HG03103 (cell line): ENCODE measurements at regions not wholly inside any gene's neighbourhood (a gene's known extent, or its start where the extent isn't known, plus 50 kb on each side); places are given as distances from the start of the nearest gene placed in this dataset.
"Not testable (repeated sequence)": the region's sequence is repeated elsewhere in the genome, so short reads cannot be mapped to it uniquely, and the experiment has no call there.

ENCODE experiments used
- ATAC-seq: cut with Tn5 transposase; IDR thresholded peaks from one replicate; pipeline ENCODE4 v1.9.1; 2021; ENCODE audit warnings: low read depth; ENCODE audit not compliant: unreplicated experiment

DNA sequence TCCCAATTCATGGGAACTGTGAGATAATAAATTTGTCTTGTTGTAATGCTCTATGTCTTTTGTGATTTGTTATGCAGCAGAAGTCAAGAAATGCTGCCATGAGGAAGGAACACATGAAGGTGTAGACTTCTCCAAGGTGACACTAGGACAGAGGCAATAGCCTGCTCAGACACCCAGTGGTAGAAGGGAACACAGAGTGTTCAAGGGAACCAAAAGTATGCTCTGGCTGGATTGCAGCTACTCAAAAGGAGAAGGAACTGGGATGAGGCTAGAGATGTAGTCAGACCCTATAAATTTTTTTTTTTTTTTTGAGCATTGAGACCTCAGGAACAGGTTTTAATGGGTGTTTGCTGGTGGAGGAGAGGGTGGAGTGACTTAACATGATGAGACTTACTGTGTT is 232.5 kb downstream of the PARP8 start:
- no peak for ATAC-seq

DNA sequence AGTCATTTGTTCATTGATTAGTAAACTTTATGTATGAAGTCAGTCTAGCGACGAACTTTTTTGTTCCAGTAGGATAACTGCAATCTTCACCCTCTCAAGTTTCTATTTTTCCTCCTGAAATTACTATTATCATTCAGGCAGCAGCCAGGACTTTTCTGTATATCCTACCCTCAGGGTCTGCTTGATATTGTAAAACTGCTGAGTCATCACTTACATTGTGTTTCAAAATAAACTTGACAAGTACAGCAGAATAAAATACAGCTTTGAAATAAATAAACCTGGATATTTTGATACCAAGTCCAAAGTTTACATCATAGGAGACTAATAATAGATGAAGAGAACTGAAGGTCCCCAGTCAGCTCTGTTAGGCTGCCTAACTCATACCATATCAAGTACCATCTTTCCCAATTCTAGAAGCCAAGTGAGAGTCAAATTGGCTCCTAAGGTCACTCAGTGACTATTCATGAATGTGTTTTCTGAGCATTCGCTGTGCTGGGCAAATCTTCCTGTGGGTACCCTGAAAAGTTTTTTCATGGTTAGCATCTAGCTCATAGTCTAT is 234.6 kb downstream of the PARP8 start:
- no peak for ATAC-seq

DNA sequence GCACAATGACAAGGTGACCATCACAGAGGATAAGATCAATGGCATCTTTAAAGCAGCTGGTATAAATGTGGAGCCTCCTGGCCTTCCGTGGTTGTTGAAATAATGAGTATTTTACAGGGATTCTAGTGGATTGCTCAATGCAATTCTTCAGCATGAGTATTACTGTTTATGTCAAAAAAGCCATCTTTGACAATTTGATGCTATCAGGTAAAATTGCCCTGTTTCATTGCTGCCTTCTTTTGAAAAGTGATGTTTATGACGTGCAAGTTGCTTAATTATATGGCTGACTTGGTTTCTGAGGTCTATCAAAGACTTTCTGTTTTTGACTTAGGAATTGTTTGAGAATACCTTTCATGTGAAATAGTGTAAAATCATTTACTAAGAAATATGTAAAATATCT is 237.2 kb downstream of the PARP8 start:
- ATAC-seq, result no peak

DNA sequence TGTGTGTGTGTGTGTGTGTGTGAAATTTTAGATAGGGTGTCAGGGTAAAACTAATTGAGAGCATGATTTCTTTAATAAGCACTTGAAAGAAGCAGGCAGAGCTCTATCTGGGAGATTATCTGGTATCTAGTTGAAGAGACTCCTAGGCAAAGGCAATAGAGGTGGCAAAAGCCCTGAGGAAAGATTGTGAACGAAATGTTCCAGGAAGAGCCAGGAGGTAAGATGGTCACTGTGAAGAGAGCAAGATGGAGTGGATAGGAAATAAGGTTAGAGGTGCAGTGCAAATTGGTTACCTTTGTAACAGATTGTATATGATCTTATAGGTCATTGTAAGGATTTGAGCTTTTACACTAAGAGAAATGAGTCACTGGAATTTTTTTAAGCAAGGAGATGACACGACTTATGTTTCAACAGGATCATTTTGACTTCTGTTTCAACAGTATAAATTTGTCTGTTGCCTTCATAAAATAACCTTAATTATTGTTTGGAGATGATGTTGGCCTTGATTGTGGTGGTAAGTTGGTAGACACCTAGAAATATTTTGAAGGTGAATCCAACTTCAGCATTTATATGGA is 239.6 kb downstream of the PARP8 start:
- ATAC-seq, result no peak

DNA sequence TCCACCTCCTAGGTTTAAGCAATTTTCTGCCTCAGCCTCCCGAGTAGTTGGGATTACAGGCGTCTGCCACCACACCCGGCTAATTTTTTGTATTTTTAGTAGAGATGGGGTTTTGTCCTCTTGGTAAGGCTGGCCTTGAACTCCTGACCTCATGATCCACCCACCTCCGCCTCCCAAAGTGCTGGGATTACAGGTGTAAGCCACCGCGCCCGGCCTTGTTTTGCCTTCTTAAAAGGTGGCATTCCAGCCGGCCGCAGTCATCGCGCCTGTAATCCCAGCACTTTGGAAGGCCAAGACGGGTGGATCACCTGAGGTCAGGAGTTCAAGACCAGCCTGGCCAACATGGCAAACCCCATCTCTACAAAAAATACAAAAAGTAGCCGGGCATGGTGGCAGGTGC is 253.7 kb downstream of the PARP8 start:
- ATAC-seq, result not testable (repeated sequence)

DNA sequence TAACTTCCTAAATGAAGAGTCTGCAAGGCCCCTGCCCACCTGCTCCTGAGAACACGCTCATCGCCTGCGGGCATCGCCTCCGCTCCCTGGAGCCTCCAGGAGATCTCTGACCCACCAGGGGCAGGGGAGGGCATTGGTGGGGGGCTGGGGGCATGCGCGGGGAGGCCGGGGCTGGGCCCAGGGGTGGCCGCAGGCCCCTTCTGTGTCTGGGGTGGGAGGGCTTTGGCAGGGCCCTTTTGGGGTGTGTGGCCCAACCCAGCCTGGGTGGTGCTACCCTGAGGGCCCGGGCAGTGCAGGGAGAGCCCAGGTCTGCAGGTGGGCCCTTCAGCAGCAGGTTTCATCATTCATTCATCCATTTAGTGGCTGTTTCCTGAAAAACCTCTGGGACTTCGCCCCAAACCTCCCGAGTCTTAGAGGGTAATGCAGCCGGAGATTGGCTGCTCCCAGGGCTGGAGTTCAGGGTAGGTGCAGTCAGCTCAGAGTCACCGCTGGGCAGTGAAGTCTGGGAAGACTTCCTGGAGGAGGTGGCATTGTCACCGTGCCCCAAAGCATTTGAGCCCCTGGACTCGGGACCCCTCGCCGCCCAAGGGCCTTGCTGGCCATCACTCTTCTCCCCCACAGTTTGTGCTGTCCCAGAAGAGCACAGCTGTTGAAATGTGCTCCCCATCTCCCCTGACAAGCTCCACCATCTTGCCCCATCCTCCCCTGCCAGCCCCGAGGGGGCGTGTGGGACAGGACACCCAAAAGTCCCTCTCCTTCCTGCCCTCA is 255.1 kb downstream of the PARP8 start:
- no peak for ATAC-seq

DNA sequence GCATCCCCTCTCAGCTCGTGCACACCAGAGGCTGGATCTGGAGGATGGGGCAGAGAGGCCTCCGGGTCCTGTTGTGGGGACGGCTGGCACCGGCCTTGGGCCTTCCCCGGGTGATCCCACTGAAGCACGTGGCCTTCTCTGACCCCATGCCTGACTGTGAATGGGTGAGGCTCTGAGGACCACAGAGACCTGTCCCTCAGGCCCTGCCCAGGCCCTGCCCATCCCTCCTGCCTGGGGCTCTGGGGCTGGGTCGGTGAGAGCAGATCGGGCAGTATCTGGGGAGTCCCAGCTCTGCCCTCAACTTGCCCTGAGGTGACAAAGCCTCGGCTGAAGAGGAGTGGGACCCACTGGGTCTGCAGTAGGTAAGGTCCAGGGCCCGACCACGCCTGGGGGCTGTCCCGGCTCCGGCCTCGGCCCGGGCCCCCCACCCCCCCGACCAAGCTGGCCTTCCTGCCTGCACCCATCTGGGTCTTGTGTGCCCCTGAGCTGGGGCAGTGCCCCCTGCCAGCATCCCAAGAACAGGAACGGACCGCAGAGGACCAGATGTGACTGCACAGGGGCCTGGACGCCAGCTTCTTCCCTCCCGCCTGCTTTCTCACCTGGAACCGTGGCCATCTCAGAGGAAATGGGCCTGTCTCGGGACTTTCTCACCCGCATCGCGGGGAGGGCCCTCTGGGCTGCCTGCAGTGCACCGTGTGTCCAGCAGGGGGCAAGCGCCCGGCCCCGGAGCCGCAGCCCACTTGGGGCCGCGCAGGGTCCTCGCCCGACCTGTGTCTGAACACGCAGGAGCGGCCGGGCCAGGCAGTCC is 255.9 kb downstream of the PARP8 start:
- peak; percentile 81 for ATAC-seq

DNA sequence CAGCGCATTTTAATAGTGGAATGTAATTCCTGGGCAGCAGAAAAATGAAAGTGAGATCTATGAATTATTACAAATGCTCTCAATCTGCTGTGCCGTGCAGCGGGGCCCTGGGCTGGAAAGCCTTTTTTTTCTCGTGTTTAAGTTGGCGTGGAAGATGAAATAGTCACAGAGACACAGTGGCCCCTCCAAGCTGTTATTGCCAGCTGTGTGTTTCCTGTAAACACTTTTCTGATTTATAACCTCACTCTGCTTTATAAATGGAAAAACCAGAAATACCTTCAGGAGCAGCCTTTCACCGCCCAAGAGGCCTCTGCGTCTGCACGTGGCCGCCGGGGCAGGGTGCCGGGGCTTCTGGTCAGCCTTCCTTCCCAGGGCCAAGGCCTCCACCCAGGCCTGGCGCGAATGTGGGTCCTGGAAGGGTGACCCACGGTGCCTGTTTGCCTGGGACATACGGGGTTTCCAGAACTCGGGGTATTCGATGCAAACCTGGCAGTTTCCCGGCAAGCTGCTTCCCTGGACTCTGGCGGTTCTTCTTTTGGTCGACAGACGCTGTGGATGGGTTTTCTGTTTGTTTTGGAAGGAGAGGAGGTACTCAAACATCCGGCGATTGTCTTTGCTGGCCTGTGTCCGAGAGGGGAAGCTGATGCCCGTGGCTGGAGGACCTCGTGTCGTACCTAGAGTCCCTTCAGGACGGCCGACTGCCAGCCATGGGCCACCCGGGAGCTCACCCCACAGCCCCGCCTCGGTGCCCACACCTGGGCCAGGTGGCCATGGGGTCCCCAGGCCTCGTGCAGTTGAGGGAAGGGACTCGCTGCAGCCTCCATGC is 256.7 kb downstream of the PARP8 start:
- no peak for ATAC-seq

DNA sequence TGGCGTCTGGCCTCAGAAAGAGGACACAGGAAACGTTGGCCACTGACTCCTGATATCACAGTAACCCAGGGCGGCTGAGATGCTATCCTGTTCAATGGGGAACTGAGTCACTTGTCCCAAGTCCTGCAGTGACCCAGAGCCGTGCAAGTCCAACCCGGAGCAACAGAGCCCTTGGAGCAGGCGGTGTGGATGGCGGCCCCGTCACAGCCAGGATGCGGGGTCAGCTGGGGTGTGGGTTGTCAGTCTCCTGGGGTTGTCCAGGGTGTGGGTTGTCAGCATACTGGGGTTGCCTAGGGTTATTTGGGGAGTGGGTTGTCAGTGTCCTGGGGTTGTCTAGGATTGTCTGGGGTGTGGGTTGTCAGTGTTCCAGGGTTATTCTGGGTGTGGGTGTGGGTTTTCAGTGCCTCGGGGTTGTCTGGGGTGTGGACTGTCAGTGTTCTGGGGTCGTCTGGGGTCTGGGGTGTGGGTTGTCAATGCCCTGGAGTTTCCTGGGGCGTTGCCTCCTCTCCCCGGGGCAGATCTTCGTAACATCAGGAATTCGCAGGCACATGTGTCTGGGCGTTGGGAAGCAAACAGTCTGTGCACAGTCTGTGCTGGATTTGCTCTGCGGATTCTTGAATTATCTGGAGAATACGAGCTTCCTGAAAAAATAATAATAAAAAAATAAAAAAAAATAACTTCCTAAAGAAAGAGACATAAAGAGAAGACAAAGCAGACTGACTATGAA is 257.5 kb downstream of the PARP8 start:
- ATAC-seq, result no peak

DNA sequence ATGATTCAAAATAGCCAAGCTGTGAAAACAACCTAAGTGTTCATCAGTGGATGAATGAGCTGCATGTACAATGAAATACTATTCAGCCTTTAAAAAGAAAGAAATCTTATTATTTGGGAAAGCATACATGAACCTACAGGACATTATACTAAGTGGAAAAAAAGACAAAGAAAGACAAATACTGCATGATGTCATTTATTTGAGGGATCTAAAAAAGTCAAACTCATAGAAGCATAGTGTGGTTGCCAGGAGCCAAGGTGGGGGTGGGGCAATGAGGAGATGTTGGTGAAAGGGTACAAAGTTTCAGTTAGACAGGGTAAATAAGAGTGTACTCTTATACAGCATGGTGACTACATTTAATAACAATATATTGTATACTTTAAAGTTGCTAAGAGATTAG is 261.5 kb downstream of the PARP8 start:
- no peak for ATAC-seq

DNA sequence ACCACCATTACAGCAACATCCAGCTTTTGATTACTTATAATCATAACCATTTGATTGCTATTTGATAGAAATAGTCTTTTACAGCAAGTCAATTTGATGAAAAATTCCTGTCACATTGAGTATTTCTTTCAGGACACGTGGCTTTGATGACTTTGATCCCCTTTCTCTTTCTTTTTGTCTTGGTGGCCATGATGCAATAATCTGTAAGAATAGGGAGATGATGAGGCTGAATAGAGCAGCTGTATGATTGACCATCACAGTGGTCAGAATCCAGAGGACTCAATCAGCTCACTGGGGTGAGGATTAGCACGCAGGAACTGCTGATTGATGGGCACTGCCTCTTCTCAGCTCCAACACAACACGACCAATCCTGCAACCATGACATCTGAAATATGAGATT is 262.7 kb downstream of the PARP8 start:
- ATAC-seq, result no peak

DNA sequence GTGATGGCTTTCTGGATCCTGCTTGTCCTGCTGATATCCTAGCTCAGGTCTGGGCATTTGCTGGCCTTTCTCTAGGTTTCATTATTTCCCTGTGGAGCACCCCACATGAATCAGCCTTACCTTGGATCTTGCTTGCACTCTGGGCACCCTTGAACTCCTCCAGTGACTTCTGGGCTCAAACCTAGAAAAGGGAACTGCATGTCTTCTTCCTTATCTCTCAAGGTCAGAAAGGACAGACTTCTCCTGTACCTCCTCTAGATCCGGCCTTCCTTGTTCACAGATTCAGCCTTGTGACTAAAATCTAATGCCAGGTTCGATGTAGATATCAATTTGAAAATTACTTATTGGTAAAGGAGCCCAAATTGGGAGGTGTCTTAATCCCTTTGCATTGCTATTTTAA is 267.9 kb downstream of the PARP8 start:
- ATAC-seq, result no peak

DNA sequence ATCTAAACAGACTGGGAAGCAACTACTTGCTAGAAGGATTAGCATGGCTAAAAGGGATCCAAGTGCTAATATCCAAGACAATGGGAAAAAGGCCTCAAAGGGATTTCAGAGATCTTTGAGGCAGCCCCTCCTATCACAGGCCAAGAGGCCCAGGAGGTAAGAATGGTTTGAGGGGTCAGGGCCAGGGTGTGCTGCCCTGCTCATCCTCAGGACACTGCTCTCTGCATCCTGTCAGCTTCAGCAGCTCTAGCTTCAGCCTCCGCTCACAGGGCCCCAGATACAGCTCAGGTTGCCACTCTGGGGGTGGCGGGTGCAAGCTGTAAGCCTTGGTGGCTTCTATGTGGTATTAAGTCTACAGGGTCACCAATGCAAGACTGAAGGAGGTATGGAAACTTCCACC is 278.7 kb downstream of the PARP8 start:
- no peak for ATAC-seq

DNA sequence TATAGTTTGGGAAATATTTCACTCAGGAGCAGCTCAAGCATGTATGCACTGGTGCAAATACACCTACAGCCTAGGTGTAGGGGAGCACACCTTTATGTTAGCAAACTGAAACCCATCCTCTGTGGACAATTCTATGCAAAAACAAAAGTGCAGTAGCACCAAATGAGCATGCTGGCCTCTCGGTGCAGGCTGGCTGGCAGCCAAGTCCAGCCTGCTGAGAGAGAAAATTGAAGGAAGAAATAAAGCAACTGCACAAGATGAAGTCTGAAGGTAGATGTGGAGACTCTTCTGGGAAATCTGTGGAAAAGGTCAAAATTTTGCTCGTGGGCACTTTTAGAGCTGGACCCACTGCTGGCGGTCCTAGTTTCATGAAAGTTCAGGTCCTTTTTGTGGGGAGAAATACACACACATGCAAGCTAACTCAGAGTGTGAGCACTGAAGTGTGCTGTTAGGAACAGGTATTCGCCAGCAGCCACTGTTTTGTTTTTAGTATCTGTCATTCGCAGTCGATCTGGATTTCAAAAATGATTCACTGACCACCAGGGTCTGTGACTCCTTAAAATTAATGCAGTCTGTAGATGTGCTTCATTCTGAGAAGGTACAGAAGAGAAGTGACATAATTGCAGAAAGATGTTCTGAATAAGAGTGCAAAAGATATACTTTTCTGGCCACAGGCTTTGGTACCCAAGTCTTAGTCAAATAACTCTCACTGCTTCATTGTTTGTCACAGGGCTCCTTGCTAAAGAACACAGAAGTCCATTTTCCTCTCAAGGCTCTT is 281.7 kb downstream of the PARP8 start:
- ATAC-seq, result no peak

DNA sequence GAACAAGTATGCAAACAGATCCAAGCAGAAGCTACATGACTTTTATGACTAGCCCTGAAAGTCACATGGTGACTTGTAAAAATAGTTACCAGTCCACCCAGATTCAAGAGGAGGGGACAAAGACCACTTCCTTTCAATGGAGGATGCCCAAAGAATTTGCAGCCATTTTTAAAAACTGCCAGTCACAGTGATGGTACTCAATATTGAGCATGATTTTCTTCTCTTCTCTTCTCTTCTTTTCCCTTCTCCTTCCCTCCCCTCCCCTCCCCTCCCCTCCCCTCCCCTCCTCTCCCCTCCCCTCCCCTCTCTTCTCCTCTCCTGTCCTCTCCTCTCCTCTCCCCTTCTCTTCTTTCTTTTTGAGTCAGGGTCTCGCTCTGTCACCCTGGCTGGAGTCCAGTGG is 286.9 kb downstream of the PARP8 start:
- no peak for ATAC-seq

DNA sequence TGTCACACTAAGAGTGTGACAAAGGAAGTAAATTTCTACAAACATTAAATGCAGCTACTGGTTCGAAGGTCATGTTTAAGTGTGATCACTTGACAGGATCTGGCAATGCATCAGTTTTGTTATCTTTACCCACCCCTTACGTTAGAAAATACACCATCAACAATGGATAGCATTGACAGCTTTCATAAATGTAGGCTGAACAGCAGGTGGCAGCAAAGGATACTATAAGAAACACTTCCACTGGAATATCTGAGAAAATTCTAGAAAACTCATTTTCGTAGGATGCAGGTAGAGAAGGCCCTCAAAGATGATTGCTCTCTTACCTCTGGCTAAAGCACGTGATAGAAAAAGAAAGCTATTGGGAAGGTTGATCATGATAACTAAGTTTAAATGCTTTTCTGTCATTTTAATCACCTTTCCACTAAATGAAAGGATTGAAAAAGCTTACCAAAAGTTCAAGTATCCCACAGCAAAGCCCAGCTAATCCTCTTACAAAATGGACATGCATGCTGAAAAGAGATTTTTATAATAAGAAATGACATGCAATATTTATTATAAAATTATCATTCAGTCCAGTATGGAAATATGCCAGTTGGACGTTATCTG is 292.5 kb downstream of the PARP8 start:
- no peak for ATAC-seq

DNA sequence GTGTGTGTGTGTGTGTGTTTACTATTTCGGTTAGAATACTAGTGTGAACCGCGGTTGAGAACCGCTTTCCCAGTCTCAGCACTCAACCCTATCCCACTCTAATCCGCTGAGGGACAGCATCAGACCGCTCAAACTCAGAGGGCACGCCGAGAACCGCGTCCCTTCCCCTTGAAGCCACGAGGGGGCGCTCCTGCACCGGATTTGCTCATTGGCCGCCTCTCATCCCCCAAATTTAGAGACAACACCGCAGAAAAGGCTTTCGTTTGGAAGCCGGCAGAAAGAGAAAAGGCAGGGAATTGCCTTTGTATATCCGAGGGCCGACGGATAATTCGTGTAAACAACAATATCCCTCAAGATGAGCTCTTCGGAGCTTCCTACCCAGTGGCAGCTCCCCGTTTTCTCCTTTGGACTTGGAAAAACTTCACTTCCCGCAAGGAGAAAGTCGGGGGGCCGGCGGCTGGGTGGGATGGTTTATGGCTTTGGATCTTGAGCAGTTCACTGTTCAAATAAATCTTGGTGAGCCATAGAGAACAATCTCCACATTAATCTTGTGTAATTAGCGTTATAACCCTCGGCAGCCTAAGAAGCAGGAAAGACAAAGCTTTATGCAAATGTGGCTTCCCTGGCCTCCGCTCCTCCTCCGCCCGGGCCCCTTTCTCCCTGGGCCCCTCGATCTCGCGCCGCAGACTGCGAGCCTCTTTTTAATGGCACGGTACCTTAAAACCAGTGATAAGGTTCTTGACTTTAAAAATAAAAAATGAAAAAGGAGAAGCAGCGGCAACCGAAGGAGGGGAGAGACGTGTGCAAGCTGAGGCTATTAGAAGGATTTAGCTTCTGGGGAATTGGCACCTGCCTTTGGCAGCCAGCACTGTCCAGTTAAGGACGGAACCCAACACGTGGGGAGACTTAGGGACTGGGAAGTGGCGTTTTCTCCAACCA is 296.8 kb downstream of the PARP8 start:
- peak; percentile 88 for ATAC-seq
